Neural progenitor cell (in vitro differentiated cells): ENCODE measurements at regions not wholly inside any gene's neighbourhood (a gene's known extent, or its start where the extent isn't known, plus 50 kb on each side); places are given as distances from the start of the nearest gene placed in this dataset.

Experiments used
- DNase-seq: peaks from one replicate; pipeline ENCODE4 v3.0.0-alpha.2; 2016; ENCODE audit warnings: low spot score
- H2AFZ ChIP-seq: fragments of 200-600 bp; sonication (generic); replicated peaks from 2 replicates; pipeline ENCODE4 v1.6.1; 2016; ENCODE audit warnings: antibody characterized with exemption
- H3F3A ChIP-seq: fragments of 200-600 bp; sonication (generic); 2 replicates; pipeline ENCODE4 v1.6.1; 2016; ENCODE audit warnings: antibody characterized with exemption, low read depth
- H3K27ac ChIP-seq: fragments of 200-600 bp; sonication (generic); 2 replicates; pipeline ENCODE4 v1.5.1; 2016; ENCODE audit warnings: mild to moderate bottlenecking
- H3K27me3 ChIP-seq: fragments of 200-600 bp; sonication (generic); 2 replicates; pipeline ENCODE4 v1.6.1; 2016; ENCODE audit warnings: mild to moderate bottlenecking, moderate library complexity
- H3K36me3 ChIP-seq: fragments of 200-600 bp; sonication (generic); 2 replicates; pipeline ENCODE4 v1.5.1; 2016
- H3K4me1 ChIP-seq: fragments of 200-600 bp; sonication (generic); 2 replicates; pipeline ENCODE4 v1.6.1; 2016; ENCODE audit warnings: mixed run types
- H3K4me2 ChIP-seq: fragments of 200-600 bp; sonication (generic); 2 replicates; pipeline ENCODE4 v1.6.1; 2016
- H3K4me3 ChIP-seq: fragments of 200-600 bp; sonication (generic); 2 replicates; pipeline ENCODE4 v1.5.1; 2016
- H3K79me2 ChIP-seq: fragments of 200-600 bp; sonication (generic); 2 replicates; pipeline ENCODE4 v1.6.1; 2016; ENCODE audit warnings: low read depth
- H3K9ac ChIP-seq: fragments of 200-600 bp; sonication (generic); 2 replicates; pipeline ENCODE4 v1.6.1; 2016
- H3K9me3 ChIP-seq: fragments of 200-600 bp; sonication (generic); 2 replicates; pipeline ENCODE4 v1.5.1; 2016; ENCODE audit warnings: low read depth
- H4K20me1 ChIP-seq: fragments of 200-600 bp; sonication (generic); 2 replicates; pipeline ENCODE4 v1.6.1; 2016; ENCODE audit warnings: low read depth
- H3K27ac Mint-ChIP-seq: 3 replicates; pipeline ENCODE4 v1.8.0; 2021; ENCODE audit warnings: mixed read lengths
- H3K27me3 Mint-ChIP-seq: 2 replicates; pipeline ENCODE4 v1.8.0; 2022; ENCODE audit warnings: low read depth, mild to moderate bottlenecking, inconsistent platforms, moderate library complexity, mixed read lengths; ENCODE audit not compliant: insufficient read depth
- H3K36me3 Mint-ChIP-seq: 3 replicates; pipeline ENCODE4 v1.8.0; 2021; ENCODE audit warnings: mixed read lengths
- H3K4me1 Mint-ChIP-seq: 3 replicates; pipeline ENCODE4 v1.8.0; 2021; ENCODE audit warnings: mixed read lengths
- H3K4me3 Mint-ChIP-seq: 3 replicates; pipeline ENCODE4 v1.8.0; 2021; ENCODE audit warnings: mild to moderate bottlenecking, moderate library complexity, mixed read lengths
- H3K9me3 Mint-ChIP-seq: 3 replicates; pipeline ENCODE4 v1.8.0; 2020; ENCODE audit warnings: mixed read lengths
- CTCF ChIP-seq: fragments of 200-600 bp; sonication (generic); IDR thresholded peaks from 2 replicates; pipeline ENCODE4 v1.5.1; 2017; ENCODE audit warnings: antibody characterized with exemption, mild to moderate bottlenecking
- EZH2 ChIP-seq: fragments of 200-600 bp; sonication (generic); IDR thresholded peaks from 2 replicates; pipeline ENCODE4 v1.6.1; 2017; ENCODE audit warnings: antibody characterized with exemption, mild to moderate bottlenecking, moderate library complexity
- EZH2phosphoT487 ChIP-seq: fragments of 200-600 bp; sonication (generic); IDR thresholded peaks from 2 replicates; pipeline ENCODE4 v1.6.1; 2017; ENCODE audit warnings: antibody characterized with exemption

DNA sequence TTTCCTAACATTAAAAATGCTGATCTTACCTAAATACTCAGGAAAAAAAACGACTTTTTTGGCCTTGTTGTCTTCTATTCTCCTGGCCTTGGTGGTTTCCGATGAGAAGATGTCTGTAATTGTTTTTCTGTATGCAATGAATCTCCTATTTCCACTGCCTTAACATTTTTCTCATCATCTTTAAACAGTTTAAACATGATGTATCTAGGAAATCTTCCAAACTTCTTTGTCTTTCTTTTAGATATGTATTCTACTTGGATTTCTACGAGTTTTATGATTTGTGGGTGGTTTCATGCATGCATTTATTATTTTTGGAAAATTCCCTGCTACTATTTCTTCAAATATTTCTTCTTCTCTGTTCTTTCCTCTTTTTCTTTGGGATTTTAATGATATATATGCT lies 288.6 kb upstream of the GYPC start:
- no peak for TF ChIP-seq EZH2
- TF ChIP-seq CTCF, result no peak
- no peak for TF ChIP-seq EZH2phosphoT487
- Mint-ChIP-seq H3K27ac (no peak overlapping the region), H3K4me3 (no peak overlapping the region), H3K4me1 (no peaks in the 10 kb centered on the region), H3K27me3 (peaks cover 4% of the 10 kb centered on the region), H3K36me3 (no peaks in the 10 kb centered on the region), H3K9me3 (no peaks in the 10 kb centered on the region)
- Histone ChIP-seq H3K4me2 (no peak overlapping the region), H4K20me1 (no peaks in the 10 kb centered on the region), H3K36me3 (no peaks in the 10 kb centered on the region), H3K4me3 (no peak overlapping the region), H3K9ac (no peak overlapping the region), H3K79me2 (no peaks in the 10 kb centered on the region), H3F3A (no peaks in the 10 kb centered on the region), H3K27ac (no peak overlapping the region), H2AFZ (no peak overlapping the region), H3K9me3 (no peaks in the 10 kb centered on the region), H3K27me3 (no peaks in the 10 kb centered on the region), H3K4me1 (no peaks in the 10 kb centered on the region)
- no peak for DNase-seq

DNA sequence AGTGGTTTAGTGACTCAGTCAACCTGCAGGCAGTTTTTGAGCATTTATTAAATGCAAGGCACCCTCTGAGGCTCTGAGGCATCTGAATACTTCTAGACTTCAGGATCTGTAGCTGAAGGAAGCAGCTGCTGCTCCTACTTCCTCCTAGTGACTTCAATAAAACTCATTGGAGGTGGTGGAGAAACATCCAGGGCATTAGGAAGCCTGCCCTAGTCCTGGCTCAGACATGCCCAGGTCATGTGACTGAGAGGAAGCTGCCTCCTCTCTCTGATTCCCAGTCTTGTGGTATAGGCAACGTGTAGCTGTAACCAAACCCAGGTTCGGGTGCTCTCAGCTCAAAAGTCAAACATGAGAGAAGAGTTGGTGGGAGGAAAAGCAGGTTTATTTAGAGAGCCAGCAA lies 287.2 kb upstream of the GYPC start:
- Mint-ChIP-seq H3K9me3 (no peaks in the 10 kb centered on the region), H3K4me1 (no peaks in the 10 kb centered on the region), H3K4me3 (no peak overlapping the region), H3K27ac (no peak overlapping the region), H3K27me3 (peaks cover 4% of the 10 kb centered on the region), H3K36me3 (no peaks in the 10 kb centered on the region)
- Histone ChIP-seq H3K9ac (no peak overlapping the region), H3K27ac (no peak overlapping the region), H3F3A (no peaks in the 10 kb centered on the region), H2AFZ (peak overlapping the region; percentile 28), H3K4me2 (no peak overlapping the region), H3K79me2 (no peaks in the 10 kb centered on the region), H3K9me3 (no peaks in the 10 kb centered on the region), H4K20me1 (no peaks in the 10 kb centered on the region), H3K36me3 (no peaks in the 10 kb centered on the region), H3K27me3 (no peaks in the 10 kb centered on the region), H3K4me1 (no peaks in the 10 kb centered on the region), H3K4me3 (no peak overlapping the region)
- TF ChIP-seq EZH2 (no peak), EZH2phosphoT487 (no peak), CTCF (no peak)
- DNase-seq, result no peak

GRCh38 chr2:126370201-126370600 lies 285.8 kb upstream of the GYPC start:
- Histone ChIP-seq H3K27ac (no peak overlapping the region), H3K9ac (no peak overlapping the region), H3K36me3 (no peaks in the 10 kb centered on the region), H4K20me1 (no peaks in the 10 kb centered on the region), H3K79me2 (no peaks in the 10 kb centered on the region), H3F3A (no peaks in the 10 kb centered on the region), H3K4me2 (no peak overlapping the region), H3K9me3 (no peaks in the 10 kb centered on the region), H3K4me3 (no peak overlapping the region), H2AFZ (no peak overlapping the region), H3K4me1 (no peaks in the 10 kb centered on the region), H3K27me3 (no peaks in the 10 kb centered on the region)
- no peak overlapping the region for H3K27ac Mint-ChIP-seq
- no peaks in the 10 kb centered on the region for H3K4me1 Mint-ChIP-seq
- no peaks in the 10 kb centered on the region for H3K36me3 Mint-ChIP-seq
- no peak for DNase-seq
- H3K27me3 Mint-ChIP-seq, result peaks cover 4% of the 10 kb centered on the region
- H3K4me3 Mint-ChIP-seq, result no peak overlapping the region
- TF ChIP-seq EZH2 (no peak), EZH2phosphoT487 (no peak)
- H3K9me3 Mint-ChIP-seq, result no peaks in the 10 kb centered on the region

- no peak overlapping the region for H3K27ac Mint-ChIP-seq
- H3K27me3 ChIP-seq, result no peaks in the 10 kb centered on the region
- no peaks in the 10 kb centered on the region for H3K79me2 ChIP-seq
- H3K27ac ChIP-seq, result no peak overlapping the region
- H3K4me1 ChIP-seq, result no peaks in the 10 kb centered on the region
- no peaks in the 10 kb centered on the region for H3K9me3 ChIP-seq
- H3K27me3 Mint-ChIP-seq, result peaks cover 4% of the 10 kb centered on the region
- H3K9me3 Mint-ChIP-seq, result no peaks in the 10 kb centered on the region
- H3K36me3 ChIP-seq, result no peaks in the 10 kb centered on the region
- H3K9ac ChIP-seq, result no peak overlapping the region
- H3K4me1 Mint-ChIP-seq, result no peaks in the 10 kb centered on the region
- no peaks in the 10 kb centered on the region for H3K36me3 Mint-ChIP-seq
- H3K4me3 ChIP-seq, result no peak overlapping the region
- H3F3A ChIP-seq, result no peaks in the 10 kb centered on the region
- no peak overlapping the region for H3K4me2 ChIP-seq
- H2AFZ ChIP-seq, result no peak overlapping the region
- H3K4me3 Mint-ChIP-seq, result no peak overlapping the region
- DNase-seq, result no peak
- TF ChIP-seq CTCF (no peak), EZH2 (no peak), EZH2phosphoT487 (no peak)
- no peaks in the 10 kb centered on the region for H4K20me1 ChIP-seq
These were observed 283.6 kb upstream of the GYPC start for GRCh38 chr2:126372406-126372805.
